ENCODE measurements at regions not wholly inside any gene's neighbourhood (a gene's known extent, or its start where the extent isn't known, plus 50 kb on each side); places are given as distances from the start of the nearest gene placed in this dataset.

DNA sequence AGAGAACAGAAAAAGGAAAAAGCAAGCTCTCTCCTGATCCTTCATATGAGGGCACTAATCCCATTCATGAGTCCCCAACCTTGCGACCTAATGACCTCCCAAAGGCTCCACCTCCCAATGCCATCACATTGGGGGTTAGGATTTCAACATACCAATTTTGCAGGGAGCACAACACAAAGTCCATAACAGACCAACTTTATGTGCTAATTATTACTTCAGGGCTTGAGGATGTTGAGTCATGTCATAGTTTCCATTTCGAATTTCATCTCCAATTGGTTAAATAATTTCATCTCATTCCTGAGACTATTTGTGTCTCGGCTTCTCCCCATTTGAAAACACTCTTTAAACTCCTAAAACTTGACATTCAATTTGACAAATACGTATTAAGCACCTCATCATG is 69.9 kb upstream of the KLF7 start:
- H3K36me3 ChIP-seq = no peaks in the 10 kb centered on the region
- DNase-seq = no peak
- intact Hi-C loops (cut with DNase I; ENCODE audit: low total_unique reads) = no loop called here
- no peak overlapping the region for H3K4me3 ChIP-seq
- H3K27ac ChIP-seq = no peak overlapping the region
- no peaks in the 10 kb centered on the region for H3K27me3 ChIP-seq
- H3K9me3 ChIP-seq = no peaks in the 10 kb centered on the region
- H3K4me1 ChIP-seq = peaks cover 0 to 7% of the 10 kb centered on the region in 2 donors
- TF ChIP-seq, protein P1, sequence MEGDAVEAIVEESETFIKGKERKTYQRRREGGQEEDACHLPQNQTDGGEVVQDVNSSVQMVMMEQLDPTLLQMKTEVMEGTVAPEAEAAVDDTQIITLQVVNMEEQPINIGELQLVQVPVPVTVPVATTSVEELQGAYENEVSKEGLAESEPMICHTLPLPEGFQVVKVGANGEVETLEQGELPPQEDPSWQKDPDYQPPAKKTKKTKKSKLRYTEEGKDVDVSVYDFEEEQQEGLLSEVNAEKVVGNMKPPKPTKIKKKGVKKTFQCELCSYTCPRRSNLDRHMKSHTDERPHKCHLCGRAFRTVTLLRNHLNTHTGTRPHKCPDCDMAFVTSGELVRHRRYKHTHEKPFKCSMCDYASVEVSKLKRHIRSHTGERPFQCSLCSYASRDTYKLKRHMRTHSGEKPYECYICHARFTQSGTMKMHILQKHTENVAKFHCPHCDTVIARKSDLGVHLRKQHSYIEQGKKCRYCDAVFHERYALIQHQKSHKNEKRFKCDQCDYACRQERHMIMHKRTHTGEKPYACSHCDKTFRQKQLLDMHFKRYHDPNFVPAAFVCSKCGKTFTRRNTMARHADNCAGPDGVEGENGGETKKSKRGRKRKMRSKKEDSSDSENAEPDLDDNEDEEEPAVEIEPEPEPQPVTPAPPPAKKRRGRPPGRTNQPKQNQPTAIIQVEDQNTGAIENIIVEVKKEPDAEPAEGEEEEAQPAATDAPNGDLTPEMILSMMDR (IDR thresholded peaks at IDR 0.05) = no peak
- TF ChIP-seq POLR2A (IDR thresholded peaks at IDR 0.05) = no peak

DNA sequence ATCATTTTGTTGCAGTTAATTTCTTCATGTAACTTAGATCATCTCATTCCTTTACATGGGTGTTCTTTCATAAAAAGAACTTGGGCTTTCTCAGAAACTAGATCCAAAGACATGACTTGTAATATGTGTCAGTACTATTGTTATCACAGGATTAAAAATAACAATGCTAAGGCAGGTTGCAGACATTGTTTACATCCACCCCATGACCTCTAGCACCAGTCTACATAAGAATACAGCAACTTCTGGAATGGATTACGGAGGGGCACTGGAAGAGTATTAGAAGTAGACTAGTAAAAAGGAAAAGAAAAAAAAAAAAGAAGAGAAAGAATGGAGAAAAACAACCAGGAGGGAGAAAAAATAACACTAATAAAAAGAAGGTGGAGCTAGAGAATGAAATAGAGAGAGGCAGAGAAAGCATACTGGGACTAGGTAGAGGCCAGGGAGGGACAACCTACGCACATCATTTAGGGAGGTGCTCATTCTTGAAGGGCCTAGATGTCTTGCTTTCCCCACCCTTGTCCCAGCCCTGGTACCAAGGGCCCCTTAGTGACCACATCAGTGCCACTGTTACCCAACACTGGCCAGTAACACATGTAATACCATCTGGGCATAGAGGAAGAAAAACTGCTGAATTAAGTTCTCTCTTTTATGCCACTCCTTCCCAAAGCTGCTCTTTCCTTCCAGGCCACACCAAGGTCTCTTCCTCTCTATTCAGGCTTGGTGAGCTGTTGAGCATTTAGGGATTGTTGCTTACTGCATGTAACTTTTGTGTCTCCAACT is 70.6 kb upstream of the KLF7 start:
- Histone ChIP-seq H3K9me3 (no peaks in the 10 kb centered on the region), H3K27me3 (no peaks in the 10 kb centered on the region), H3K4me3 (no peak overlapping the region), H3K27ac (no peak overlapping the region), H3K36me3 (no peaks in the 10 kb centered on the region), H3K4me1 (peaks cover 0 to 7% of the 10 kb centered on the region in 2 donors)
- DNase-seq = no peak
- no peak for TF ChIP-seq POLR2A (IDR thresholded peaks at IDR 0.05)
- TF ChIP-seq, protein P1 (IDR thresholded peaks at IDR 0.05) = no peak
- intact Hi-C loops (cut with DNase I; ENCODE audit: low total_unique reads) = no loop called here

DNA sequence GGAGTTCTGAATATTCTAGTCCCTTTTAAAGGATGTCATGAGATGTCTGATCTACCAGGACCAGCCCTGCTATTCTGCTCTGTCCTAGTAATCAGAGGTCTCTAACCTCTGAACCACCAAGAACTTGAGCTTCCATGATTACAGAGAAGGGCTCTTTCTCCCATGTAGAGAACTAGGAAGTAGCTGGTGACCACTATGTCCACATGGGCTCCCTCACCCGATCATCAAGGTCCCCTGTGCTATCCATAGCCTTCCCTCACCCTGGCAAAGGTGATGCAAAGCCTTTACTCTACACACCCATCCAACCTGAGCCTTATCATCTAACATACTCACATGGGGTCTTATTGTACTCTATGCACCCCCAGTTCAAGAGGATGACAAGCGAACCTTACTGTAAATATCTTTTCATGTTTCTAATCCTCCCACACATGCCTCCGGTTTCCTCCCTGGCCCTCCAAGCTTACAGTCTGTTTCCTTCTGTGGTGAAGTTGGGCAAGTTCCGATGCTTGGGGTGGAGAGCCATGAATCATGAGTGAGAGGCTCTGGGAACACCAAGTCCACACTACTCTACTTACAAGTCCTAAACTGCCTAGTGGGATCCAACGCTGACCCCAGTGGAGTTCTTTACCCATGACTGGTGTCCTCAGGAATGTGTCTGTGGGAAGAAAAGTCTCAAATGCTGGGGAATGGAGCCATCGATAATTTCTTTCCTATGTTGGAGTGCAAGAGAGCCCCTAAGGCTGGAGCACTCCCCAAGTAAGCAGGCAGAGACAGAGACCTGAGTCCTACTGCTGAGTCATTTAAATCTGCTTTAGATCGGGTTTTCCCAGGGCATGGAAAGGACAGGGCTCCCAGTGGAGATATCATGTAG is 73.3 kb upstream of the KLF7 start:
- intact Hi-C loops (cut with DNase I; ENCODE audit: low total_unique reads) = no loop called here
- Histone ChIP-seq H3K27ac (peak overlapping the region; percentile 51 to 58), H3K4me1 (peaks cover 0 to 7% of the 10 kb centered on the region in 2 donors), H3K9me3 (no peaks in the 10 kb centered on the region), H3K36me3 (no peaks in the 10 kb centered on the region), H3K27me3 (no peaks in the 10 kb centered on the region), H3K4me3 (no peak overlapping the region)
- peak; percentile 56 to 65 for DNase-seq
- TF ChIP-seq, protein P1 (IDR thresholded peaks at IDR 0.05) = no peak
- no peak for TF ChIP-seq POLR2A (IDR thresholded peaks at IDR 0.05)

DNA sequence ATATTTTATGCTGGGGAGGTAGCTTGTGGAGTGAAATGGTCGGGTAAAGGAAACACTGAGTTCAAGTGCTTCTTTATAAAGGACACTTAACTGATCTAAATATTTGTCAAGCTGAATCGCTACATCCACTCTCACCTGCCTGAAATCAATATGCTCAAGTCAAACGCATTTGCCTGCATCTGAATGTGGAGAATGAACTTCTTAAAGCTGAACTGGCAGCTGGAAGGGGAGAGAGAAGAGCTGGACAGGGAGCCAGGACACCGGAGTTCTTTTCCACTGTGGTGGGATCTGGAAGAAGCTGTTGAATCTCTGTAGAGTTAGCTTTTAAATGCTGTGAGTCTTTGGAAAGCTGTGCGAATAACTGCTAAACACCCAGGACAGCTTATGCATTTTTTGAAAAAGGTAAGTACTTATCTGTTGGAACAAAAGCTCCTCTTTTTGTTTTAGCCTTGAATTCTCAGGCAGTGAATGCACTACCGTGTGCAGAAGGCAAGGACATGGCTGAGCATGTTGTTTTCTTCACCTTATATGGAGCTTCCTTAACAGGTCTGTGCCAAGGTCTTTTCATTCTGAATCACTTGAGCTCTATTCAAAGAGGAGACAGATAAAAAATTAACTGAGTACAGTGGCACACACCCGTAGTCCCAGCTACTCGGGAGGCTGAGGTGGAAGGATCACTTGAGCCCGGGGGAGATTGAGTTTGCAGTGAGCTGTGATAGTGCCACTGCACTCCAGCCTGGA is 74.2 kb upstream of the KLF7 start:
- TF ChIP-seq, protein P1 (IDR thresholded peaks at IDR 0.05) = no peak
- TF ChIP-seq POLR2A (IDR thresholded peaks at IDR 0.05) = no peak
- intact Hi-C loops (cut with DNase I; ENCODE audit: low total_unique reads) = no loop called here
- peaks cover 0 to 7% of the 10 kb centered on the region in 2 donors for H3K4me1 ChIP-seq
- DNase-seq = no peak
- no peak overlapping the region for H3K4me3 ChIP-seq
- no peaks in the 10 kb centered on the region for H3K27me3 ChIP-seq
- peak overlapping the region; percentile 51 to 58 for H3K27ac ChIP-seq
- H3K36me3 ChIP-seq = no peaks in the 10 kb centered on the region
- no peaks in the 10 kb centered on the region for H3K9me3 ChIP-seq

All from uterus (tissue), 3 donors.